ENCODE measurements at regions not wholly inside any gene's neighbourhood (a gene's known extent, or its start where the extent isn't known, plus 50 kb on each side); places are given as distances from the start of the nearest gene placed in this dataset.
"Not testable (repeated sequence)": the region's sequence is repeated elsewhere in the genome, so short reads cannot be mapped to it uniquely, and the experiment has no call there.

GRCh38 chr5:179497636-179498340, 52.6 kb upstream of the RUFY1 start:
- no peak for DNase-seq

GRCh38 chr5:179495906-179496455, 54.4 kb upstream of the RUFY1 start:
- DNase-seq, result no peak

GRCh38 chr5:179494774-179495526, 55.4 kb upstream of the RUFY1 start:
- DNase-seq, result no peak

GRCh38 chr5:179488975-179489374, 61.4 kb upstream of the RUFY1 start:
- no peak for DNase-seq

- DNase-seq, result no peak
These were observed 61.9 kb upstream of the RUFY1 start for GRCh38 chr5:179488491-179488890.

GRCh38 chr5:179487145-179487544, 63.2 kb upstream of the RUFY1 start:
- no peak for DNase-seq

GRCh38 chr5:179486596-179487051, 63.7 kb upstream of the RUFY1 start:
- DNase-seq, result no peak

GRCh38 chr5:179485845-179486575, 64.3 kb upstream of the RUFY1 start:
- no peak for DNase-seq

GRCh38 chr5:179484761-179485160, 65.6 kb upstream of the RUFY1 start:
- no peak for DNase-seq

- DNase-seq, result no peak
These were observed 66.2 kb upstream of the RUFY1 start for GRCh38 chr5:179484201-179484600.

GRCh38 chr5:179478624-179479023, 71.7 kb upstream of the RUFY1 start:
- no peak for DNase-seq

- no peak for DNase-seq
These were observed 75.1 kb upstream of the RUFY1 start for GRCh38 chr5:179475208-179475751.

GRCh38 chr5:179472641-179473040, 77.7 kb upstream of the RUFY1 start:
- DNase-seq, result no peak

GRCh38 chr5:179472174-179472573, 78.2 kb upstream of the RUFY1 start:
- DNase-seq, result no peak

GRCh38 chr5:179470201-179470600, 80.2 kb upstream of the RUFY1 start:
- no peak for DNase-seq

GRCh38 chr5:179468696-179469095, 81.7 kb upstream of the RUFY1 start:
- no peak for DNase-seq

- DNase-seq, result no peak
These were observed 82.9 kb upstream of the RUFY1 start for GRCh38 chr5:179467441-179467840.

GRCh38 chr5:179464631-179465030, 85.7 kb upstream of the RUFY1 start:
- no peak for DNase-seq

- no peak for DNase-seq
These were observed 88.3 kb upstream of the RUFY1 start for GRCh38 chr5:179462040-179462439.

- DNase-seq, result no peak
These were observed 88.8 kb upstream of the RUFY1 start for GRCh38 chr5:179461576-179461975.

- DNase-seq, result no peak
These were observed 90.6 kb upstream of the RUFY1 start for GRCh38 chr5:179459771-179460170.

- DNase-seq, result no peak
These were observed 92.7 kb upstream of the RUFY1 start for GRCh38 chr5:179457612-179458011.

- DNase-seq, result not testable (repeated sequence)
These were observed 94.3 kb upstream of the RUFY1 start for GRCh38 chr5:179456075-179456474.

Measured in activated T-cell treated with anti-CD3 and anti-CD28 coated beads, Interleukin-2, amount 50 U/mL, for 48 hours (primary cell).